Esophagus squamous epithelium (tissue), 5 donors: ENCODE measurements at regions not wholly inside any gene's neighbourhood (a gene's known extent, or its start where the extent isn't known, plus 50 kb on each side); places are given as distances from the start of the nearest gene placed in this dataset.

Source experiments
- DNase-seq: peaks from one replicate; lab custom pipeline; 2025; lab: John Stamatoyannopoulos, UW
- H3K27ac ChIP-seq, 4 donors: fragments of 200-600 bp; sonication (generic); one replicate each; pipeline ENCODE4 v1.5.1; 2016 to 2019; ENCODE audit warnings: mild to moderate bottlenecking in 1 of 4
- H3K27me3 ChIP-seq, 4 donors: fragments of 200-600 bp; sonication (generic); 1 replicate in 3 of 4; 2 replicates in 1 of 4; pipeline versions ENCODE4 v1.5.1 to v1.6.0; 2017 to 2021; ENCODE audit warnings: antibody characterized with exemption in 1 of 4
- H3K36me3 ChIP-seq, 3 donors: fragments of 200-600 bp; sonication (generic); one replicate each; pipeline ENCODE4 v1.5.1; 2016 to 2019
- H3K4me1 ChIP-seq, 3 donors: fragments of 200-600 bp; sonication (generic); one replicate each; pipeline ENCODE4 v1.5.1; 2017 to 2019
- H3K4me3 ChIP-seq, 4 donors: fragments of 200-600 bp; sonication (generic); 1 replicate in 3 of 4; 2 replicates in 1 of 4; pipeline ENCODE4 v1.5.1; 2016 to 2019; ENCODE audit warnings: mild to moderate bottlenecking in 2 of 4, moderate library complexity in 1 of 4
- H3K9me3 ChIP-seq, 3 donors: fragments of 200-600 bp; sonication (generic); one replicate each; pipeline ENCODE4 v1.5.1; 2016 to 2019
- POLR2A ChIP-seq, 4 donors: fragments of 450-650 bp; IDR thresholded peaks; one replicate each; pipeline ENCODE4 v1.6.1; 2017; ENCODE audit warnings: antibody characterized with exemption in 4 of 4, mild to moderate bottlenecking in 4 of 4, moderate library complexity in 3 of 4
- WGBS, 2 donors: methylation state at CpG; one replicate each; pipeline ENCODE4 v1.1.5; 2018; 5-methylcytosine and 5-hydroxymethylcytosine counted together
- intact Hi-C: fragments of 100-400 bp; cut with DNase I; formaldehyde crosslinking; loops from one replicate; pipeline ENCODE4 v1.15.0; 2022
- TF ChIP-seq, protein P1 (sequence below), 6 experiments: fragments of 450-650 bp in 4 of 6; fragments of 200-600 bp in 2 of 6; sonication (generic) in 2 of 6; IDR thresholded peaks; one replicate each; pipeline ENCODE4 v1.5.1; 2016 to 2019; ENCODE audit warnings: antibody characterized with exemption in 6 of 6, mild to moderate bottlenecking in 4 of 6, moderate library complexity in 4 of 6
- donor health status: DM: yes; HTN: yes; CAD: no.

DNA sequence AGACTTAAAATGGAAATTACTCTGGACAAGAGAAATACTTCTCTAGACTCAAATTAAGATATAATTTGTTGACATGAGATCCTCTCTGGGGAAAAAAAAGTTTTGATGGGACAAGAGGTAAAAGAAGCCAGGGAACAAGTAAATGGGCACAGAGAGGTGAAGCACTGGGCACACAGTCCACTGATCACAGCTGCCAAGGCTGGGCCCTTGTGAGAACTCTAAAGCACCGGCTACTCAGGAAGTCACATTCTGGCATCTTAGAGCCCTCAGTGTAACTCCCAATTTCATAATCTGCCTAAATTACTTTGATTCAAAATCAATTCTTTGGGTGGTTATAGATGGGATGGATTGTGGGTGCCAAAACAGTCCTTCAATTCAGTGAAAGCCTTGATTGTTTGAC lies 123.2 kb upstream of the CACNA2D1 start:
- Histone ChIP-seq H3K27me3 (no peaks in the 10 kb centered on the region), H3K4me3 (no peak overlapping the region), H3K27ac (no peak overlapping the region), H3K36me3 (no peaks in the 10 kb centered on the region), H3K4me1 (no peaks in the 10 kb centered on the region), H3K9me3 (no peaks in the 10 kb centered on the region)
- no peak for DNase-seq
- 18 to 31% methylated on average over 1 of the region's 1 CpG for WGBS, 2 donors
- TF ChIP-seq, protein P1, sequence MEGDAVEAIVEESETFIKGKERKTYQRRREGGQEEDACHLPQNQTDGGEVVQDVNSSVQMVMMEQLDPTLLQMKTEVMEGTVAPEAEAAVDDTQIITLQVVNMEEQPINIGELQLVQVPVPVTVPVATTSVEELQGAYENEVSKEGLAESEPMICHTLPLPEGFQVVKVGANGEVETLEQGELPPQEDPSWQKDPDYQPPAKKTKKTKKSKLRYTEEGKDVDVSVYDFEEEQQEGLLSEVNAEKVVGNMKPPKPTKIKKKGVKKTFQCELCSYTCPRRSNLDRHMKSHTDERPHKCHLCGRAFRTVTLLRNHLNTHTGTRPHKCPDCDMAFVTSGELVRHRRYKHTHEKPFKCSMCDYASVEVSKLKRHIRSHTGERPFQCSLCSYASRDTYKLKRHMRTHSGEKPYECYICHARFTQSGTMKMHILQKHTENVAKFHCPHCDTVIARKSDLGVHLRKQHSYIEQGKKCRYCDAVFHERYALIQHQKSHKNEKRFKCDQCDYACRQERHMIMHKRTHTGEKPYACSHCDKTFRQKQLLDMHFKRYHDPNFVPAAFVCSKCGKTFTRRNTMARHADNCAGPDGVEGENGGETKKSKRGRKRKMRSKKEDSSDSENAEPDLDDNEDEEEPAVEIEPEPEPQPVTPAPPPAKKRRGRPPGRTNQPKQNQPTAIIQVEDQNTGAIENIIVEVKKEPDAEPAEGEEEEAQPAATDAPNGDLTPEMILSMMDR (IDR thresholded peaks at IDR 0.05), result no peak
- TF ChIP-seq POLR2A (IDR thresholded peaks at IDR 0.05), result no peak
- intact Hi-C loops, result no loop called here

DNA sequence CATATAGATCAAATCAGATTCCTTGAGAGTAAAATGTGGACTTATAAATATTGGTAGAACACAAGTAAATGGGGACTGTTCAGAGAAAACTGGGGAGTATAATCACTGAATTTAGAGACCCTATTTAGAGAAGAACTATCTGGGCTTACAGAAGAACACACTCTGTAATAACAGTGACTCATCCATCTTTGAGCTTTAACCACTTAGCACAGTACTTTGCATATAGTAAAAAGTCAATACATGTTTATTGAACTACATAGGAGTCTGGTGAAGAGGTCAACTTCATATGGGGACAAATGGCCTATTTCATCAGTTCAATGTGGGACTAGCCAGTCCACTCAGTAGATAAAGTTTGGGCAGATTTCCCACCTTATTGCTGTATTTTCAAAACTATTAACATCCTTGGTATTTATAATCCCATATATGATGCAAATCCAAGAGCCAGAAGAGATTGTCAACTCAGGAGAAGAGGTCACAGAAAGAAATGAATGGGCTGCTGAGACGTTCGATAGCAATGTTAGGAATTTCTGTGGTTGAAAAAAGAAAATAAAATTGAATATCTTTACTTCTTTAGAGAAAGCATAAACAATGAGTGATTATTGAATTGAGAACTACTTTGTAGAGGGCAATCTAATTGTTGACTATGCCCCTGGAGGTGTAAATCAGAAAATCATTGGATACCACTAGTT lies 119.3 kb upstream of the CACNA2D1 start:
- DNase-seq, result no peak
- WGBS, 2 donors, result 78 to 84% methylated on average over 2 of the region's 2 CpGs

DNA sequence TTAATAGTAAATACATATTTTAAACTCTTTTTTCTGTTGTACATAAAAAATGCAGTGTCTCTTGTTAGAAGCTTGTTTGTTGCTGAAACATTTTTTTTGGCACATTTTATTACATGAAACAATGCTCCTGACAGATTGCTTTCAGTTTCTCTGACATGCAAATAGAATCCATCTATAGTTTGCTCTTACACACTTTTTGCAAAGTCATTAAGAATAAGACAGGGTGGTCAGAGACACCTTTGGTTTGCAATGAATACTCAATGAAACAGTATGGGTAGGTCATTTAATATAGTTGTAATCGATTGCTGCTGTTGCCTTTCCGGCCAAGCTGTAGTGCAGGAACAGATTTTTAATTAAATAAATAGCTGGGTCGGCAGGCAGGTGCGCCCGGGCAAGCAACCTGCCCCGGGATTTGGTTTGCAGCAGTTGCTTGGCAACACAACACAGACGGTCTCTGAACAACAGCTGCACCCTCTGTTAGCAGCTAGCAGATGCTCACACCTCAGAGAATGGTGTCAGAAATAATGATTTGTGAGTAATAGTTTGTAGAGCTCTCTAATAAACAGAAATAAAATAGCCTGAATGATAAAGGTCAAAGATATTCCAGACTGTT lies 115.7 kb upstream of the CACNA2D1 start:
- no peak for DNase-seq
- TF ChIP-seq, protein P1 (IDR thresholded peaks at IDR 0.05), result no peak
- TF ChIP-seq POLR2A (IDR thresholded peaks at IDR 0.05), result no peak
- peak overlapping the region in 1 of 4 donors; percentile 47 for H3K4me3 ChIP-seq

More for the DNA sequence above, 119.3 kb upstream of the CACNA2D1 start:
- TF ChIP-seq POLR2A (IDR thresholded peaks at IDR 0.05), result no peak
- TF ChIP-seq, protein P1 (IDR thresholded peaks at IDR 0.05), result no peak
- no peak overlapping the region for H3K27ac ChIP-seq
- intact Hi-C loops, result no loop called here
- no peaks in the 10 kb centered on the region for H3K27me3 ChIP-seq
- no peaks in the 10 kb centered on the region for H3K9me3 ChIP-seq
- peaks cover 0 to 5% (median 0%) of the 10 kb centered on the region in 3 donors for H3K4me1 ChIP-seq
- no peaks in the 10 kb centered on the region for H3K36me3 ChIP-seq
- no peak overlapping the region for H3K4me3 ChIP-seq

DNA sequence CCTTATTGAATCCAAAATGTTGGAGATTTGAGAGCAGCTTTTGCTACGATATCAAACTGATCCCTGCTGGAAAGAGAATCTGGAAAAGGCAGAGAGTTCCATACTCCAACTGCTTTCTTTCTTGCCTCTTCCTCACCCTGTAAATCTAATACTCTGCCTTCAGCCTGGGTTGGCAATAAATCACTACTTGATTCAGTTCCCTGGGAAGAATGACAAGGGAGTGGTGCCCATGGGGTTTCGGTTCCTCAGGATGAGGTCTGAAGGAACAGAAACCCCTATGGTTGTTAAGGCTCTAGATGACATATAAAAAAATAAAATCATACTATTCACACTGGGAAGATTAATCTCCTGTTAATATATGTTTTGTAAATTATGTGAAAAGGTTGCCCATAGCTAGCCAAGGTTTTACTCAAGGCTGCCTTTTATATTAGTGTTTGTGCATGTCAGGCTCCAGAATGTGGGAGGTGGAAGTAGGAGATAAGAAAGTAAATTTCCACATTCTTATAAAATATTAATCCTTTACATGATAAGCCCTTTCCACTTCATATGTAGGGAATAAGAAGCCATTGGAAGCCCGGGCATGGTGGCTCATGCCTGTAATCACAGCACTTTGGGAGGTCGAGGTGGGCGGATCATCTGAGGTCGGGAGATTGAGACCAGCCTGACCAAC lies 106.2 kb upstream of the CACNA2D1 start:
- intact Hi-C loops, result no loop called here
- no peak for TF ChIP-seq POLR2A (IDR thresholded peaks at IDR 0.05)
- TF ChIP-seq, protein P1 (IDR thresholded peaks at IDR 0.05), result no peak
- H3K4me3 ChIP-seq, result no peak overlapping the region
- peaks cover 0 to 6% (median 0%) of the 10 kb centered on the region in 3 donors for H3K9me3 ChIP-seq
- DNase-seq, result no peak
- H3K4me1 ChIP-seq, result no peaks in the 10 kb centered on the region
- no peak overlapping the region for H3K27ac ChIP-seq
- 61 to 78% methylated on average over 5 to 6 of the region's 6 CpGs for WGBS, 2 donors
- H3K27me3 ChIP-seq, result peaks cover 0 to 3% (median 0%) of the 10 kb centered on the region in 4 donors
- H3K36me3 ChIP-seq, result no peaks in the 10 kb centered on the region

More for the DNA sequence above, 115.7 kb upstream of the CACNA2D1 start:
- no peaks in the 10 kb centered on the region for H3K27me3 ChIP-seq
- no peaks in the 10 kb centered on the region for H3K36me3 ChIP-seq
- intact Hi-C loops, result no loop called here
- 9 to 12% methylated on average over 6 to 7 of the region's 7 CpGs for WGBS, 2 donors
- peaks cover 0 to 10% (median 0%) of the 10 kb centered on the region in 3 donors for H3K9me3 ChIP-seq
- peaks cover 0 to 5% (median 0%) of the 10 kb centered on the region in 3 donors for H3K4me1 ChIP-seq
- H3K27ac ChIP-seq, result no peak overlapping the region
